GM23338 (cell line): ENCODE measurements at regions not wholly inside any gene's neighbourhood (a gene's known extent, or its start where the extent isn't known, plus 50 kb on each side); places are given as distances from the start of the nearest gene placed in this dataset.

Experiments used
- ATAC-seq: fragments of 200-7000 bp; cut with Tn5 transposase; 3 replicates; pipeline ENCODE4 v1.9.1; 2020
- DNase-seq: peaks from one replicate; pipeline ENCODE4 v3.0.0-alpha.2; 2015; ENCODE audit warnings: low spot score
- H2AFZ ChIP-seq: fragments of 200-600 bp; sonication (generic); 2 replicates; pipeline ENCODE4 v1.8.0; 2016; ENCODE audit warnings: antibody characterized with exemption, mild to moderate bottlenecking, moderate library complexity
- H3F3A ChIP-seq: fragments of 200-600 bp; sonication (generic); replicated peaks from 2 replicates; pipeline ENCODE4 v1.8.0; 2017; ENCODE audit warnings: antibody characterized with exemption, mixed run types, low read depth
- H3K27ac ChIP-seq: fragments of 200-600 bp; sonication (generic); 2 replicates; pipeline ENCODE4 v1.6.1; 2016; ENCODE audit warnings: low read depth
- H3K27me3 ChIP-seq: fragments of 200-600 bp; sonication (generic); 2 replicates; pipeline ENCODE4 v1.8.0; 2016; ENCODE audit warnings: mild to moderate bottlenecking, mixed run types, moderate library complexity; ENCODE audit not compliant: insufficient read depth
- H3K36me3 ChIP-seq: fragments of 200-600 bp; sonication (generic); 2 replicates; pipeline ENCODE4 v1.8.0; 2016; ENCODE audit warnings: mild to moderate bottlenecking; ENCODE audit not compliant: insufficient read depth
- H3K4me1 ChIP-seq: fragments of 200-600 bp; sonication (generic); 2 replicates; pipeline ENCODE4 v1.8.0; 2016; ENCODE audit warnings: mild to moderate bottlenecking, moderate library complexity; ENCODE audit not compliant: insufficient read depth
- H3K4me2 ChIP-seq: fragments of 200-600 bp; sonication (generic); 2 replicates; pipeline ENCODE4 v1.7.1; 2017; ENCODE audit warnings: mixed run types
- H3K4me3 ChIP-seq: fragments of 200-600 bp; sonication (generic); 2 replicates; pipeline ENCODE4 v1.6.1; 2016; ENCODE audit warnings: mixed run types
- H3K79me2 ChIP-seq: fragments of 200-600 bp; sonication (generic); replicated peaks from 2 replicates; pipeline ENCODE4 v1.8.0; 2017; ENCODE audit warnings: mild to moderate bottlenecking; ENCODE audit not compliant: insufficient read depth
- H3K9me2 ChIP-seq: fragments of 200-600 bp; sonication (generic); 2 replicates; pipeline ENCODE4 v1.8.0; 2017; ENCODE audit not compliant: insufficient read depth
- H4K20me1 ChIP-seq: fragments of 200-600 bp; sonication (generic); replicated peaks from 2 replicates; pipeline ENCODE4 v1.8.0; 2017; ENCODE audit warnings: mild to moderate bottlenecking; ENCODE audit not compliant: insufficient read depth
- H3K27ac Mint-ChIP-seq: 2 replicates; pipeline ENCODE4 v1.8.0; 2020; ENCODE audit warnings: inconsistent platforms, mild to moderate bottlenecking, moderate library complexity, mixed read lengths
- H3K27me3 Mint-ChIP-seq: 3 replicates; pipeline ENCODE4 v1.8.0; 2022; ENCODE audit warnings: low read depth, mild to moderate bottlenecking, moderate library complexity, mixed read lengths, inconsistent platforms; ENCODE audit not compliant: insufficient read depth, poor library complexity
- H3K36me3 Mint-ChIP-seq: 3 replicates; pipeline ENCODE4 v1.8.0; 2021; ENCODE audit warnings: low read depth, mild to moderate bottlenecking, inconsistent platforms, moderate library complexity, mixed read lengths
- H3K4me1 Mint-ChIP-seq: 3 replicates; pipeline ENCODE4 v1.8.0; 2020; ENCODE audit warnings: mild to moderate bottlenecking, inconsistent platforms, mixed read lengths
- H3K4me3 Mint-ChIP-seq: 3 replicates; pipeline ENCODE4 v1.8.0; 2021; ENCODE audit warnings: moderate library complexity, mild to moderate bottlenecking, inconsistent platforms, mixed read lengths
- H3K9me3 Mint-ChIP-seq: 3 replicates; pipeline ENCODE4 v1.8.0; 2020; ENCODE audit warnings: moderate library complexity, mild to moderate bottlenecking, inconsistent platforms, mixed read lengths
- CREB1 ChIP-seq: fragments of 250-450 bp; sonication (Bioruptor Pico); IDR thresholded peaks from 2 replicates; pipeline ENCODE4 v1.5.0; 2020; ENCODE audit warnings: low read depth, mild to moderate bottlenecking, moderate library complexity
- ETS1 ChIP-seq: IDR thresholded peaks from 2 replicates; pipeline ENCODE4 v1.6.1; 2016; ENCODE audit warnings: antibody characterized with exemption
- EZH2 ChIP-seq: fragments of 200-600 bp; sonication (generic); IDR thresholded peaks from one replicate; pipeline ENCODE4 v1.8.0; 2017; ENCODE audit warnings: antibody characterized with exemption, mild to moderate bottlenecking, low read depth; ENCODE audit not compliant: unreplicated experiment
- EZH2phosphoT487 ChIP-seq: fragments of 200-600 bp; sonication (generic); IDR thresholded peaks from one replicate; pipeline ENCODE4 v1.8.1; 2018; ENCODE audit warnings: antibody characterized with exemption; ENCODE audit not compliant: unreplicated experiment
- JUNB ChIP-seq: IDR thresholded peaks from one replicate; pipeline ENCODE4 v1.6.1; 2016; ENCODE audit warnings: antibody characterized with exemption; ENCODE audit not compliant: unreplicated experiment
- NANOG ChIP-seq: IDR thresholded peaks from 2 replicates; pipeline ENCODE4 v1.6.1; 2016; ENCODE audit warnings: antibody characterized with exemption, borderline replicate concordance
- POLR2AphosphoS5 ChIP-seq: IDR thresholded peaks from 2 replicates; pipeline ENCODE4 v1.6.1; 2016; ENCODE audit warnings: antibody characterized with exemption, low read depth
- REST ChIP-seq: IDR thresholded peaks from one replicate; pipeline ENCODE4 v1.6.1; 2018; ENCODE audit warnings: antibody characterized with exemption; ENCODE audit not compliant: unreplicated experiment
- STAT1 ChIP-seq: IDR thresholded peaks from one replicate; pipeline ENCODE4 v1.6.1; 2016; ENCODE audit warnings: antibody characterized with exemption; ENCODE audit not compliant: unreplicated experiment
- ZNF114 ChIP-seq: fragments of 250-450 bp; sonication (Bioruptor Pico); IDR thresholded peaks from 2 replicates; pipeline ENCODE4 v1.5.0; 2020; ENCODE audit warnings: mild to moderate bottlenecking, moderate library complexity
- ZNF331 ChIP-seq: fragments of 250-450 bp; sonication (Bioruptor Pico); IDR thresholded peaks from 2 replicates; pipeline ENCODE4 v1.5.0; 2020; ENCODE audit warnings: low read depth, mild to moderate bottlenecking, moderate library complexity
- ZNF462 ChIP-seq: fragments of 250-450 bp; sonication (Bioruptor Pico); IDR thresholded peaks from 2 replicates; pipeline ENCODE4 v1.5.0; 2020; ENCODE audit warnings: mild to moderate bottlenecking, moderate library complexity
- TF ChIP-seq, protein P1 (sequence below), 2 experiments: fragments of 200-600 bp in 1 of 2; sonication (generic) in 1 of 2; conservative IDR thresholded peaks; 2 replicates each; pipeline versions ENCODE4 v1.5.1 to v1.6.1; 2016 to 2017; ENCODE audit warnings: antibody characterized with exemption in 2 of 2, low read depth in 2 of 2, mild to moderate bottlenecking in 2 of 2, moderate library complexity in 1 of 2

DNA sequence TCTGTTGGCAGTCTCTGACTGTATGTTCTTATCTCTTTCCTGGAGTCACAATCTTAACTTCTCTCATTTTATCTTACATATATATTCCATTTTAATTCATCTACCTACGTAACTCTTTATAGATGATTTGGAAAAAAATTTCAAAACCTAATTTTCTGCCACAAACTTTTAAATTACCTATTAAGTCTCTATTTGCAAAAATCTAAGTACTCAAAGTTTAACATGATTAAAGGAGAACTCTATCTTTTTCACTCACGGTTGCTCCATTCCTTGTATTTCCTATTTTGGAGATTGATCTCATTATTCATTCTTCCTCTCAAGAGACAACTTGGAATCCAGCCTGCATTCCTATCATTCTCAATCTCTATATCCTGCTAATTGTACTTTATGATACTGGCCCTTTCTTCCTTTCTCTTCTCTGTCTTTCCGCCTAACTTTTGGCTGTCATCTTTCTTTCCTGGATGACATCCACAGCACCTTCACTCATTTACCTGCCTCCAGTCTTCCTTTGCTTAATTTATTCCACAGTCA, 1071.1 kb upstream of the CITED2 start:
- no peak overlapping the region for H3K4me3 ChIP-seq
- TF ChIP-seq NANOG (no peak), POLR2AphosphoS5 (no peak), ETS1 (no peak), JUNB (no peak), ZNF331 (CRISPR knock-in tag) (no peak), EZH2 (no peak), CREB1 (CRISPR knock-in tag) (no peak), REST (no peak), STAT1 (no peak), ZNF114 (CRISPR knock-in tag) (no peak), EZH2phosphoT487 (no peak), ZNF462 (no peak)
- TF ChIP-seq, protein P1, sequence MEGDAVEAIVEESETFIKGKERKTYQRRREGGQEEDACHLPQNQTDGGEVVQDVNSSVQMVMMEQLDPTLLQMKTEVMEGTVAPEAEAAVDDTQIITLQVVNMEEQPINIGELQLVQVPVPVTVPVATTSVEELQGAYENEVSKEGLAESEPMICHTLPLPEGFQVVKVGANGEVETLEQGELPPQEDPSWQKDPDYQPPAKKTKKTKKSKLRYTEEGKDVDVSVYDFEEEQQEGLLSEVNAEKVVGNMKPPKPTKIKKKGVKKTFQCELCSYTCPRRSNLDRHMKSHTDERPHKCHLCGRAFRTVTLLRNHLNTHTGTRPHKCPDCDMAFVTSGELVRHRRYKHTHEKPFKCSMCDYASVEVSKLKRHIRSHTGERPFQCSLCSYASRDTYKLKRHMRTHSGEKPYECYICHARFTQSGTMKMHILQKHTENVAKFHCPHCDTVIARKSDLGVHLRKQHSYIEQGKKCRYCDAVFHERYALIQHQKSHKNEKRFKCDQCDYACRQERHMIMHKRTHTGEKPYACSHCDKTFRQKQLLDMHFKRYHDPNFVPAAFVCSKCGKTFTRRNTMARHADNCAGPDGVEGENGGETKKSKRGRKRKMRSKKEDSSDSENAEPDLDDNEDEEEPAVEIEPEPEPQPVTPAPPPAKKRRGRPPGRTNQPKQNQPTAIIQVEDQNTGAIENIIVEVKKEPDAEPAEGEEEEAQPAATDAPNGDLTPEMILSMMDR (conservative IDR thresholded peaks at IDR 0.05; ENCODE audit: low read depth in 2 of 2), result no peak
- no peaks in the 10 kb centered on the region for H3K36me3 ChIP-seq
- no peaks in the 10 kb centered on the region for H3K9me2 ChIP-seq
- H2AFZ ChIP-seq, result no peak overlapping the region
- peak overlapping the region; percentile 20; the same call in 1 of the 2 replicates for H3K27ac ChIP-seq
- DNase-seq (peak; percentile 24), ATAC-seq (no peak)
- Mint-ChIP-seq H3K9me3 (no peaks in the 10 kb centered on the region), H3K36me3 (no peaks in the 10 kb centered on the region), H3K4me1 (peaks cover 13% of the 10 kb centered on the region), H3K27me3 (peaks cover 2% of the 10 kb centered on the region), H3K4me3 (no peak overlapping the region), H3K27ac (no peak overlapping the region)
- H3K4me2 ChIP-seq, result no peak overlapping the region
- H4K20me1 ChIP-seq, result no peaks in the 10 kb centered on the region
- no peaks in the 10 kb centered on the region for H3K27me3 ChIP-seq
- peaks cover 10% of the 10 kb centered on the region for H3K4me1 ChIP-seq
- no peaks in the 10 kb centered on the region for H3K79me2 ChIP-seq
- no peaks in the 10 kb centered on the region for H3F3A ChIP-seq
